Activated CD4-positive, alpha-beta memory T cell treated with anti-CD3 and anti-CD28 coated beads, Interleukin-2, amount 10 ng/mL, durations not matched to agents 7 days and 5 days (primary cell): ENCODE measurements at regions not wholly inside any gene's neighbourhood (a gene's known extent, or its start where the extent isn't known, plus 50 kb on each side); places are given as distances from the start of the nearest gene placed in this dataset.
"Not testable (repeated sequence)": the region's sequence is repeated elsewhere in the genome, so short reads cannot be mapped to it uniquely, and the experiment has no call there.

Experiments
- CTCF ChIA-PET: fragments of 350-600 bp; sonication (Branson Sonifier 250); formaldehyde crosslinking; loops from one replicate; lab custom pipeline; 2021; ENCODE audit warnings: antibody characterized with exemption, inconsistent platforms; lab: Charles Lee
- POLR2A ChIA-PET: fragments of 350-600 bp; sonication (Branson Sonifier 250); formaldehyde crosslinking; loops from one replicate; lab custom pipeline; 2021; ENCODE audit warnings: antibody characterized with exemption; lab: Charles Lee
- DNase-seq: peaks from one replicate; pipeline ENCODE4 v3.0.0-alpha.2; 2020
- H3K27ac Mint-ChIP-seq: one replicate; pipeline ENCODE4 v1.8.0; 2021; ENCODE audit warnings: mild to moderate bottlenecking, mixed read lengths
- H3K27me3 Mint-ChIP-seq: one replicate; pipeline ENCODE4 v1.8.0; 2021; ENCODE audit warnings: mixed read lengths
- H3K36me3 Mint-ChIP-seq: one replicate; pipeline ENCODE4 v1.8.0; 2021; ENCODE audit warnings: low read depth, mixed read lengths
- H3K4me1 Mint-ChIP-seq: one replicate; pipeline ENCODE4 v1.8.0; 2021; ENCODE audit warnings: mixed read lengths
- H3K4me3 Mint-ChIP-seq: one replicate; pipeline ENCODE4 v1.8.0; 2021; ENCODE audit warnings: mild to moderate bottlenecking, mixed read lengths
- H3K9me3 Mint-ChIP-seq: one replicate; pipeline ENCODE4 v1.8.0; 2021; ENCODE audit warnings: mixed read lengths

DNA sequence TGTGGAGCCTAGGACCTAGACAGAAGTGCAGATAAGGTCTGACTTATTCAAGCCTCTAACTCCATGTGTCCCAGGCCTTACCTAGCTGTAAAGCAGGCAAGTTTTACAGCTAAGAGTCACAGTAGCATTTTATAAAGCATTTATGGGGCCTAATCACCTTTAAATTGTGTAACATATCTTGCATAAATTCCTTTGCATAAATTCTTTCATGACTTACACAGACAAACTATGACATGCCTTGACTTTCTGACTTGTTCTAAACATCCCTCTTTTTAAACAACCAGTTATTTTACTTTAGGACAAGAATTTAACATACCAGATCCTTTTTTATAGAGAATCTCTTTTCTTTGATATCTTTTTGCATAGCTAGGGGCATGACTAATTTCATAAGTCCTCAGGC lies 1257.8 kb upstream of the NRXN1 start:
- ChIA-PET CTCF (no interaction called here), POLR2A (no interaction called here)
- no peak for DNase-seq
- Mint-ChIP-seq H3K4me3 (no peak overlapping the region), H3K36me3 (no peaks in the 10 kb centered on the region), H3K9me3 (peaks cover 3% of the 10 kb centered on the region), H3K27me3 (no peaks in the 10 kb centered on the region), H3K27ac (no peak overlapping the region), H3K4me1 (no peaks in the 10 kb centered on the region)

DNA sequence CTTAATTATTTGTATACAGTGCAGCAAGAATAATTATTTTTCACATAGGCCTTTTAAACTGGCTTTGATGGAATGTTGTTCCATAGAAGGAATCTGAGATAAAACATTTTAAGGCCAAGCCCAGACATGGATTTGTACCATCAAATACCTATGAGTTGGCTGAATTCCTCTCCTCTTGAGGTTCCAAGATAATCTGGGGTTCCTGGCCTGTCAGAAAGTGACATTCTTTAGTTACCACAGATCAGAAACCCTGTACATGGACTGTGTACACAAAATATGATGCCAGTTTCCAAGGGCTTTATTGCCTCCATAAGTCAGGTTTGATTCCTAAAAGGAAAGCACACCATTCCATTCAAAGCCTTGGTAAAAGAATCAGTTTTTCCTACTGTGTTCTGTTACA lies 1256.7 kb upstream of the NRXN1 start:
- ChIA-PET POLR2A (no interaction called here), CTCF (no interaction called here)
- Mint-ChIP-seq H3K4me3 (no peak overlapping the region), H3K4me1 (no peaks in the 10 kb centered on the region), H3K9me3 (peaks cover 3% of the 10 kb centered on the region), H3K27ac (no peak overlapping the region), H3K27me3 (no peaks in the 10 kb centered on the region), H3K36me3 (no peaks in the 10 kb centered on the region)
- DNase-seq, result no peak

DNA sequence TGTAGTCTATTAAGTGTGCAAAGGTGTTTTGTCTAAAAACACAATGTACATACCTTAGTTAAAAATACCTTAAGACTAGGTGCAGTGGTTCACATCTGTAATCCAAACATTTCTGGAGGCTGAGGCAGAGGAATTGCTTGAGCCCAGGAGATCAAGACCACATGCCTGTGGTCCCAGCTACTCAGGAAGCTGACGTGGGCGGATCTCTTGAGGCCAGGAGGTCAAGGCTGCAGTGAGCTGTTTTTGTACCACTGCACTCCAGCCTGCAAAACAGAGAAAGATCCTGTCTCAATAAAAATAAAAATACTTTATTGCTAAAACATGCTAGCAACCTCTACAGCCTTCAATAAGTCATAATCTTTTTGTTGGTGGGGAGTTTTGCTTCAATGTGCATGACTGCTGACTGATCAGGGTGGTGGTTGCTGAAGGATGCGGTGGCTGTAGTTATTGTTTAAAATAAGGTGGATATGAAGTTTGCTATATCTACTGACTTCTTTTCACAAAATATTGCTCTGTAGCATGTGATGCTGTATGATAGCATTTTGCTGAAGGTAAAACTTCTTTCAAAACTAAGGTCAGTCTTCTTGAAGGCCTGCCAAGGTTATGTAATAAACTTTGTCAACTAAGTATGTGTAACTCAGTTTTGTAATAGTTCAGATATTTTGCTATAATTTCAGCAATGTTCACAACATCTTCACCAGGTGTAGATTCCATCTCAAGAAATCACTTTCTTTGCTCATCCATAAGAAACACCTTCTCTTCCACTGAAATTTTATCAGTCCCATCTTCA lies 1238.0 kb upstream of the NRXN1 start:
- Mint-ChIP-seq H3K27me3 (no peaks in the 10 kb centered on the region), H3K27ac (no peak overlapping the region), H3K36me3 (no peaks in the 10 kb centered on the region), H3K4me3 (no peak overlapping the region), H3K4me1 (no peaks in the 10 kb centered on the region), H3K9me3 (peaks cover 5% of the 10 kb centered on the region)
- CTCF ChIA-PET, result no interaction called here
- POLR2A ChIA-PET, result no interaction called here
- no peak for DNase-seq

DNA sequence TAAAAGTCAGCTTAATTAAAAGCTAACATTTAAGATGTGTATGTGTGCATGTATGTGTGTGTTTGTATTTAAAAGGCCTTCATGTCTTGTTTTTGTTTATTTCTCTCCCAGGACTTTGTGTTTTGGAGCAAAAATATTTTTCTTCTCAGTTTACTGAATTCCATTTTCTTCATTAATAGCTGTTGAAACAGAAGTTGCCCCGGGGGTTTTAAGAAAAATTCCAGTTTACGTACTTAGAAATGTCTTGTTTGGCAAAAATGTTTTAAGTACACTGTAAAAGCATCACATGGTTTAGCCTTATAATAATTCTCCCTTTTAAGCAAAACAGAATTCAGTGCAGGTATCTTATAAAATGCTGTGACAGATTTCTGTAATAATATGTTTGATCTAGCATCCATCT lies 1233.0 kb upstream of the NRXN1 start:
- Mint-ChIP-seq H3K4me1 (no peaks in the 10 kb centered on the region), H3K36me3 (no peaks in the 10 kb centered on the region), H3K27ac (no peak overlapping the region), H3K4me3 (no peak overlapping the region), H3K27me3 (no peaks in the 10 kb centered on the region), H3K9me3 (no peaks in the 10 kb centered on the region)
- ChIA-PET CTCF (no interaction called here), POLR2A (no interaction called here)
- DNase-seq, result no peak

- ChIA-PET POLR2A (no interaction called here), CTCF (no interaction called here)
- Mint-ChIP-seq H3K4me3 (no peak overlapping the region), H3K27ac (no peak overlapping the region), H3K36me3 (no peaks in the 10 kb centered on the region), H3K27me3 (no peaks in the 10 kb centered on the region), H3K4me1 (no peaks in the 10 kb centered on the region), H3K9me3 (no peaks in the 10 kb centered on the region)
- no peak for DNase-seq
These were observed 1232.6 kb upstream of the NRXN1 start for GRCh38 chr2:52264488-52264887.

GRCh38 chr2:52260904-52261303 lies 1229.0 kb upstream of the NRXN1 start:
- Mint-ChIP-seq H3K4me1 (no peaks in the 10 kb centered on the region), H3K9me3 (no peaks in the 10 kb centered on the region)
- no peak for DNase-seq

DNA sequence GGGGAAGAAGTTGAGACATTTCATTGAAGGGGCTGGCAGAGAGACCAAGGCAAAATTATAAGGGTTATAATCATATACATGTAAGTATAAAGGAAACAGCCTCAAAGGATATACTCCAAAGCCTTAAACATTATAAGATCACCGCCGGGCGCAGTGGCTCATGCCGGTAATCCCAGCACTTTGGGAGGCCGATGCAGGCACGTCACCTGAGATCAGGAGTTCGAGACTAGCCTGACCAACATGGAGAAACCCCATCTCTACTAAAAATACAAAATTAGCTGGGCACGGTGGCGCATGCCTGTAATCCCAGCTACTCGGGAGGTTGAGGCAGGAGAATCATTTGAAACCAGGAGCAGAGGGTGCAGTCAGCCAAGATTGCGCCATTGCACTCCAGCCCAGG lies 1227.0 kb upstream of the NRXN1 start:
- CTCF ChIA-PET, H3K4me3 Mint-ChIP-seq: not testable (repeated sequence)

More at GRCh38 chr2:52260904-52261303, 1229.0 kb upstream of the NRXN1 start:
- Mint-ChIP-seq H3K4me3 (no peak overlapping the region), H3K27ac (no peak overlapping the region), H3K36me3 (no peaks in the 10 kb centered on the region), H3K27me3 (no peaks in the 10 kb centered on the region)
- CTCF ChIA-PET, result no interaction called here
- POLR2A ChIA-PET, result no interaction called here

GRCh38 chr2:52258038-52258437 lies 1226.1 kb upstream of the NRXN1 start:
- ChIA-PET POLR2A (no interaction called here), CTCF (no interaction called here)
- no peaks in the 10 kb centered on the region for H3K36me3 Mint-ChIP-seq
- H3K27ac Mint-ChIP-seq, result no peak overlapping the region
- H3K27me3 Mint-ChIP-seq, result no peaks in the 10 kb centered on the region
- no peak overlapping the region for H3K4me3 Mint-ChIP-seq
- DNase-seq, result no peak
- H3K4me1 Mint-ChIP-seq, result no peaks in the 10 kb centered on the region
- peaks cover 2% of the 10 kb centered on the region for H3K9me3 Mint-ChIP-seq

More for the DNA sequence above, 1227.0 kb upstream of the NRXN1 start:
- POLR2A ChIA-PET, H3K4me1 Mint-ChIP-seq, H3K27me3 Mint-ChIP-seq, DNase-seq, H3K27ac Mint-ChIP-seq, H3K36me3 Mint-ChIP-seq, H3K9me3 Mint-ChIP-seq: not testable (repeated sequence)

DNA sequence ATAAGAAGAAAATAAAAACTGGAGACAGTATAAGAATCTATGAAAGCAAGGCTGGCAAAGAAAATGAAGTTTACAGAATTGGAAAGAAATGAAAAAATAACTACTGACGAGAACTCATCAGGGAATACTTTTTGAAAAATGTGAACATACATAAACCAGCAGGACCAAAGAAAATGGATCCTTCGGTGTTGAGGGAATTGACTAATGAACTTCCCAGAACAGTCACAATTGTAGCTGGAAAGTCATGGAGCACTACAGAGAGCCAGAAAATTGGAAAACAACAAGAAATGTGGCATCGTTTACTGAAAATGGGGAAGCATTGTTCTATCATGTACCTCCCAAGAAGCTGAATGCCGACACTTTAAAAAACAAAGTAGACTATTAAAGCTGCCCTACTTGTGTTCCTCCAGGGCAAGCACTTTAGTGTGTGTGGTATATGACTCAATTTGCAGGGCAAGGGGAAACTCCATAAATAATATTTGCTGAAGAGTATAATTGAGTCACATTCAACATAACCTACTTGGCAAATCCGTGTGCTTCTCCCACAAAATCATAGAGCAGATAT lies 1221.6 kb upstream of the NRXN1 start:
- Mint-ChIP-seq H3K27ac (no peak overlapping the region), H3K4me3 (no peak overlapping the region), H3K9me3 (peaks cover 7% of the 10 kb centered on the region), H3K27me3 (no peaks in the 10 kb centered on the region), H3K36me3 (no peaks in the 10 kb centered on the region), H3K4me1 (no peaks in the 10 kb centered on the region)
- CTCF ChIA-PET, result no interaction called here
- DNase-seq, result no peak
- POLR2A ChIA-PET, result no interaction called here

GRCh38 chr2:52238782-52239181 lies 1206.8 kb upstream of the NRXN1 start:
- ChIA-PET CTCF (no interaction called here), POLR2A (no interaction called here)
- DNase-seq, result no peak
- Mint-ChIP-seq H3K4me3 (no peak overlapping the region), H3K27me3 (no peaks in the 10 kb centered on the region), H3K4me1 (no peaks in the 10 kb centered on the region), H3K36me3 (no peaks in the 10 kb centered on the region), H3K27ac (no peak overlapping the region), H3K9me3 (peaks cover 5% of the 10 kb centered on the region)

DNA sequence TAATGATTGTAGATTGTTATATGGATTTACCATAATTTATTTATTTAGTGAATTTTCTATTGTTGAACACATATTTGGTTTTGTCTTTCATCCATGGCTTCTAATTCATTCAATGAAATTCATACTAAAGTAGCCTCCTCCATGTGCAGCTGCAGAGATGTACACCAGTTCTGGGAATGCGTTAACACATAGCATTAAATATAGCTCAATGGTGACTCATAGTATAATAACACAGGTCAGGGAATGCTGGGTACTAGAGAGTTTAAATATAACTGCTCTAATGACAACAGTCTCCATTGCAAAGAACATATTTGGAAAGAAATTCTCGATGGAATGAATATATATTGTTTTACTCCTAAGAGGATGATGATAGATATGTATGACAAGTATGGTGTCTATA lies 1190.2 kb upstream of the NRXN1 start:
- H3K9me3 Mint-ChIP-seq, result peaks cover 7% of the 10 kb centered on the region
- POLR2A ChIA-PET, result no interaction called here
- no peaks in the 10 kb centered on the region for H3K36me3 Mint-ChIP-seq
- no peak overlapping the region for H3K27ac Mint-ChIP-seq
- CTCF ChIA-PET, result no interaction called here
- H3K4me1 Mint-ChIP-seq, result no peaks in the 10 kb centered on the region
- no peak for DNase-seq
- no peak overlapping the region for H3K4me3 Mint-ChIP-seq
- no peaks in the 10 kb centered on the region for H3K27me3 Mint-ChIP-seq

DNA sequence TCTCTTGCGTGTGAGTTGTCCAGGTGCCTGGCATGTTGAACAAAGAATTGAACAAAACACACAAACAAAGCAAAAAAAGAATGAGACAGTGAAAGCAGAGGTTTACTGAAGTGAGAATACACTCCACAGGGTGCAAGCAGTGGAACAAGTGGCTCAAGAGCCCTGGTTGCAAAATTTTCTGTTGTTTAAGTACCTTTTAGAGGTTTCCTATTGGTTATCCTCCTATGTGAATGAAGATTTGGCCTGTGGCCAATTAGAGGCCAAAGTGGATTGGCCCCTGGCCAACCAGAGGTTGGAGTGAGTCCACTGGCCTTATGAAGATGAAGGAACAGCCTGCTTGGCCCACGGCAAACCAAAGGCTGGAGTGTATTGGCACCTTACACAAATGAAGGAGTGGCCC lies 1188.5 kb upstream of the NRXN1 start:
- Mint-ChIP-seq H3K4me3 (no peak overlapping the region), H3K36me3 (no peaks in the 10 kb centered on the region), H3K4me1 (no peaks in the 10 kb centered on the region), H3K27me3 (no peaks in the 10 kb centered on the region), H3K9me3 (peaks cover 7% of the 10 kb centered on the region), H3K27ac (no peak overlapping the region)
- POLR2A ChIA-PET, result no interaction called here
- DNase-seq, result no peak
- CTCF ChIA-PET, result no interaction called here

GRCh38 chr2:52210611-52211010 lies 1178.7 kb upstream of the NRXN1 start:
- H3K27ac Mint-ChIP-seq, result no peak overlapping the region
- CTCF ChIA-PET, result no interaction called here
- DNase-seq, result no peak
- POLR2A ChIA-PET, result no interaction called here
- no peak overlapping the region for H3K4me3 Mint-ChIP-seq
- H3K36me3 Mint-ChIP-seq, result no peaks in the 10 kb centered on the region
- H3K4me1 Mint-ChIP-seq, result no peaks in the 10 kb centered on the region
- H3K9me3 Mint-ChIP-seq, result no peaks in the 10 kb centered on the region
- no peaks in the 10 kb centered on the region for H3K27me3 Mint-ChIP-seq

- Mint-ChIP-seq H3K27me3 (no peaks in the 10 kb centered on the region), H3K4me1 (no peaks in the 10 kb centered on the region), H3K36me3 (no peaks in the 10 kb centered on the region), H3K9me3 (no peaks in the 10 kb centered on the region), H3K4me3 (no peak overlapping the region), H3K27ac (no peak overlapping the region)
- POLR2A ChIA-PET, result no interaction called here
- DNase-seq, result no peak
- CTCF ChIA-PET, result no interaction called here
These were observed 1178.2 kb upstream of the NRXN1 start for GRCh38 chr2:52210161-52210560.
